ENCODE measurements at regions not wholly inside any gene's neighbourhood (a gene's known extent, or its start where the extent isn't known, plus 50 kb on each side); places are given as distances from the start of the nearest gene placed in this dataset.

GRCh38 chr19:31147234-31147633 is 202.0 kb downstream of the TSHZ3 start (continued):
- TF ChIP-seq HOXB5 (CRISPR knock-in tag; IDR thresholded peaks at IDR 0.05): no peak
- no peak for TF ChIP-seq EHMT2 (IDR thresholded peaks at IDR 0.05; ENCODE audit: low read depth)
- no peak for TF ChIP-seq ZSCAN20 (CRISPR knock-in tag; IDR thresholded peaks at IDR 0.05)
- TF ChIP-seq RARB (CRISPR knock-in tag; IDR thresholded peaks at IDR 0.05): no peak
- no peak for TF ChIP-seq USF2 (IDR thresholded peaks at IDR 0.05)

GRCh38 chr19:31146546-31147183 is 202.6 kb downstream of the TSHZ3 start:
- DNase-seq (ENCODE audit: low read depth in 1 of 2, low spot score in 1 of 2): no peak
- Histone ChIP-seq H3K27ac (no peak overlapping the region), H3K4me3 (no peak overlapping the region), H3K4me1 (no peaks in the 10 kb centered on the region), H3K9me3 (no peaks in the 10 kb centered on the region), H3K4me2 (no peak overlapping the region)
- ATAC-seq: no peak
- CTCF ChIA-PET: interaction anchor here (0.9 to 1.5 kb wide), 3 partner anchors 10 to 62 kb away, joined by 3 to 4 read pairs (median 4); no protein-coding TSS in a partner anchor
- POLR2A ChIA-PET: no interaction called here
- FAIRE-seq: no peak
- 34% methylated on average over 16 of the region's 16 CpGs for WGBS (ENCODE audit: missing lambda C conversion rate)
- no peak for TF ChIP-seq CEBPB (IDR thresholded peaks at IDR 0.05)

- FAIRE-seq (no peak), ATAC-seq (no peak), DNase-seq (ENCODE audit: low read depth in 1 of 2, low spot score in 1 of 2) (no peak)
- Histone ChIP-seq H3K4me2 (no peak overlapping the region), H3K4me3 (no peak overlapping the region), H3K4me1 (peaks cover under 1% of the 10 kb centered on the region; the same call in 2 of the 3 replicates), H3K27ac (no peak overlapping the region), H3K9me3 (no peaks in the 10 kb centered on the region)
- 52% methylated on average over 13 of the region's 13 CpGs for WGBS (ENCODE audit: missing lambda C conversion rate)
- ChIA-PET POLR2A (no interaction called here), CTCF (interaction anchor here (0.6 to 1.5 kb wide), 5 partner anchors 9 to 63 kb away, joined by 3 to 4 read pairs (median 3); no protein-coding TSS in a partner anchor)
- TF ChIP-seq FOSL2 (IDR thresholded peaks at IDR 0.05) (no peak), FOSL2 (CRISPR knock-in tag; IDR thresholded peaks at IDR 0.05) (no peak), POLR2A (IDR thresholded peaks at IDR 0.05; ENCODE audit: low read length) (no peak), JUN (IDR thresholded peaks at IDR 0.05) (no peak), CTCF (IDR thresholded peaks at IDR 0.05) (no peak), ZC3H11A (IDR thresholded peaks at IDR 0.05) (no peak), MAZ (IDR thresholded peaks at IDR 0.05; ENCODE audit: borderline replicate concordance, low read depth, low read length) (no peak), REST (IDR thresholded peaks at IDR 0.05) (no peak), HES2 (IDR thresholded peaks at IDR 0.05) (no peak), MYC (IDR thresholded peaks at IDR 0.05; ENCODE audit: borderline replicate concordance, low read length) (no peak), CHD4 (IDR thresholded peaks at IDR 0.05; ENCODE audit: borderline replicate concordance) (no peak), ZFP36 (IDR thresholded peaks at IDR 0.05; ENCODE audit: borderline replicate concordance, partially characterized antibody) (no peak), ESRRA (IDR thresholded peaks at IDR 0.05; ENCODE audit: borderline replicate concordance, low read length) (no peak), ZSCAN20 (CRISPR knock-in tag; IDR thresholded peaks at IDR 0.05) (no peak), SREBF2 (IDR thresholded peaks at IDR 0.05) (no peak), MAX (IDR thresholded peaks at IDR 0.05) (no peak), CEBPB (IDR thresholded peaks at IDR 0.05) (no peak)
Measured at GRCh38 chr19:31146015-31146414, 203.2 kb downstream of the TSHZ3 start.
